IMR-90 (cell line): ENCODE measurements at regions not wholly inside any gene's neighbourhood (a gene's known extent, or its start where the extent isn't known, plus 50 kb on each side); places are given as distances from the start of the nearest gene placed in this dataset.

Experiments
- ATAC-seq: fragments of 200-7000 bp; cut with Tn5 transposase; 2 replicates; pipeline ENCODE4 v1.9.1; 2020; ENCODE audit warnings: low read depth, mild to moderate bottlenecking, moderate library complexity
- BruUV-seq: library from RNA; stranded (reverse); fragments of 400-500 nt; replicated peaks from 2 replicates; lab custom pipeline; 2021; lab: Mats Ljungman, UMichigan
- CTCF ChIA-PET: fragments of 300-600 bp; formaldehyde crosslinking; extraction: SDS; loops from one replicate; lab custom pipeline; 2021; ENCODE audit warnings: antibody characterized with exemption; lab: Yijun Ruan, JAX
- POLR2A ChIA-PET: fragments of 300-600 bp; sonication (Branson Sonifier 250); formaldehyde crosslinking; loops from one replicate; lab custom pipeline; 2022; ENCODE audit warnings: antibody characterized with exemption; ENCODE audit not compliant: unreplicated experiment; lab: Charles Lee
- DNase-seq: peaks from one replicate; pipeline ENCODE4 v3.0.0; 2013
- H2AFZ ChIP-seq: replicated peaks from 2 replicates; pipeline ENCODE3; 2013; ENCODE audit warnings: low read length, mild to moderate bottlenecking; ENCODE audit not compliant: poor library complexity
- H2AK5ac ChIP-seq: 2 replicates; pipeline ENCODE4 v1.6.1; 2013; ENCODE audit warnings: low read depth, low read length, inconsistent platforms
- H2AK9ac ChIP-seq: replicated peaks from 2 replicates; pipeline ENCODE3; 2013; ENCODE audit warnings: mild to moderate bottlenecking, low read depth, low read length, moderate library complexity; ENCODE audit not compliant: poor library complexity
- H2BK120ac ChIP-seq: 2 replicates; pipeline ENCODE4 v1.6.1; 2013; ENCODE audit warnings: low read depth, low read length, inconsistent platforms
- H2BK15ac ChIP-seq: 3 replicates; pipeline ENCODE4 v1.6.1; 2013; ENCODE audit warnings: low read depth, low read length, inconsistent platforms
- H2BK20ac ChIP-seq: 2 replicates; pipeline ENCODE4 v1.6.1; 2013; ENCODE audit warnings: low read depth, mild to moderate bottlenecking, inconsistent platforms, low read length, moderate library complexity
- H2BK5ac ChIP-seq: 2 replicates; pipeline ENCODE4 v1.6.1; 2013; ENCODE audit warnings: mild to moderate bottlenecking, low read depth, low read length, inconsistent platforms; ENCODE audit not compliant: poor library complexity, severe bottlenecking
- H3K14ac ChIP-seq: replicated peaks from 2 replicates; pipeline ENCODE4 v1.6.1; 2013; ENCODE audit warnings: low read depth, low read length, inconsistent platforms
- H3K18ac ChIP-seq: 2 replicates; pipeline ENCODE4 v1.6.1; 2013; ENCODE audit warnings: low read depth, low read length, control low read depth
- H3K23ac ChIP-seq: 2 replicates; pipeline ENCODE4 v1.6.1; 2013; ENCODE audit warnings: low read depth, low read length, inconsistent platforms
- H3K27ac ChIP-seq: 2 replicates; pipeline ENCODE4 v1.5.1; 2013; ENCODE audit warnings: mild to moderate bottlenecking, control low read depth, low read length; ENCODE audit not compliant: insufficient read depth
- H3K27me3 ChIP-seq: 2 replicates; pipeline ENCODE4 v1.6.1; 2013; ENCODE audit warnings: low read length; ENCODE audit not compliant: control insufficient read depth, insufficient read depth
- H3K36me3 ChIP-seq: 2 replicates; pipeline ENCODE4 v1.6.1; 2013; ENCODE audit warnings: low read length, mixed read lengths; ENCODE audit not compliant: control insufficient read depth, insufficient read depth
- H3K4ac ChIP-seq: 2 replicates; pipeline ENCODE4 v1.6.1; 2013; ENCODE audit warnings: low read depth, low read length, inconsistent platforms
- H3K4me1 ChIP-seq: 2 replicates; pipeline ENCODE4 v1.6.1; 2013; ENCODE audit warnings: low read length, mixed read lengths; ENCODE audit not compliant: control insufficient read depth, insufficient read depth
- H3K4me2 ChIP-seq: 2 replicates; pipeline ENCODE4 v1.6.1; 2013; ENCODE audit warnings: low read depth, mild to moderate bottlenecking, control low read depth, low read length, moderate library complexity
- H3K4me3 ChIP-seq: 2 replicates; pipeline ENCODE4 v1.5.1; 2013; ENCODE audit warnings: low read depth, mild to moderate bottlenecking, control low read depth, low read length, moderate library complexity; ENCODE audit not compliant: insufficient read depth
- H3K56ac ChIP-seq: 2 replicates; pipeline ENCODE4 v1.6.1; 2013; ENCODE audit warnings: low read length, inconsistent platforms; ENCODE audit not compliant: insufficient read depth; ENCODE audit errors: extremely low read depth
- H3K79me1 ChIP-seq, 2 experiments: 2 replicates each; pipeline ENCODE4 v1.6.1; 2013; ENCODE audit warnings: low read length in 2 of 2, inconsistent platforms in 1 of 2, low read depth in 1 of 2
- H3K9ac ChIP-seq: 2 replicates; pipeline ENCODE4 v1.6.1; 2013; ENCODE audit warnings: low read depth, low read length, control low read depth
- H3K9me1 ChIP-seq: 2 replicates; pipeline ENCODE4 v1.6.1; 2013; ENCODE audit warnings: low read length, inconsistent platforms; ENCODE audit not compliant: insufficient read depth
- H3K9me3 ChIP-seq: 2 replicates; pipeline ENCODE4 v1.6.1; 2013; ENCODE audit warnings: low read length; ENCODE audit not compliant: control insufficient read depth, insufficient read depth
- H4K20me1 ChIP-seq: 2 replicates; pipeline ENCODE4 v1.6.1; 2013; ENCODE audit warnings: low read length, inconsistent platforms; ENCODE audit not compliant: insufficient read depth
- H4K5ac ChIP-seq: 2 replicates; pipeline ENCODE4 v1.6.1; 2013; ENCODE audit warnings: mild to moderate bottlenecking, low read depth, low read length, control low read depth
- H4K8ac ChIP-seq, 2 experiments: 2 replicates each; pipeline ENCODE4 v1.6.1; 2013; ENCODE audit warnings: low read depth in 2 of 2, low read length in 2 of 2, control low read depth in 1 of 2, inconsistent platforms in 1 of 2
- H4K91ac ChIP-seq: 2 replicates; pipeline ENCODE4 v1.6.1; 2013; ENCODE audit warnings: low read depth, low read length, inconsistent platforms; ENCODE audit not compliant: insufficient read depth
- BHLHE40 ChIP-seq: fragments of 150-350 bp; IDR thresholded peaks from 2 replicates; pipeline ENCODE4 v1.6.1; 2016; ENCODE audit warnings: mild to moderate bottlenecking, low read depth, low read length
- CEBPB ChIP-seq: IDR thresholded peaks from 2 replicates; pipeline ENCODE4 v1.6.1; 2012; ENCODE audit warnings: low read depth, low read length, improper control_type of control experiment
- CHD1 ChIP-seq: IDR thresholded peaks from 2 replicates; pipeline ENCODE4 v1.6.1; 2012; ENCODE audit warnings: low read depth, low read length, improper control_type of control experiment
- CTCF ChIP-seq: conservative IDR thresholded peaks from 2 replicates; pipeline ENCODE4 v1.5.1; 2012; ENCODE audit warnings: mild to moderate bottlenecking, low read depth, low read length, improper control_type of control experiment
- FOS ChIP-seq: fragments of 150-350 bp; IDR thresholded peaks from 2 replicates; pipeline ENCODE4 v1.6.1; 2016; ENCODE audit warnings: low read depth, low read length
- MAFK ChIP-seq: IDR thresholded peaks from 2 replicates; pipeline ENCODE4 v1.6.1; 2012; ENCODE audit warnings: low read depth, low read length, improper control_type of control experiment
- MAZ ChIP-seq: IDR thresholded peaks from 2 replicates; pipeline ENCODE4 v1.6.1; 2012; ENCODE audit warnings: low read depth, mild to moderate bottlenecking, low read length, improper control_type of control experiment, moderate library complexity, borderline replicate concordance
- MXI1 ChIP-seq: IDR thresholded peaks from 2 replicates; pipeline ENCODE4 v1.6.1; 2012; ENCODE audit warnings: low read depth, mild to moderate bottlenecking, low read length, moderate library complexity, borderline replicate concordance
- NFE2L2 ChIP-seq: fragments of 150-350 bp; IDR thresholded peaks from 2 replicates; pipeline ENCODE4 v1.6.1; 2016; ENCODE audit warnings: low read depth, mild to moderate bottlenecking, low read length
- POLR2A ChIP-seq: IDR thresholded peaks from 2 replicates; pipeline ENCODE4 v1.6.1; 2012; ENCODE audit warnings: mild to moderate bottlenecking, low read depth, low read length
- RAD21 ChIP-seq: IDR thresholded peaks from 2 replicates; pipeline ENCODE4 v1.6.1; 2012; ENCODE audit warnings: low read length, improper control_type of control experiment
- RCOR1 ChIP-seq: IDR thresholded peaks from 2 replicates; pipeline ENCODE4 v1.6.1; 2012; ENCODE audit warnings: mild to moderate bottlenecking, low read length, improper control_type of control experiment; ENCODE audit not compliant: insufficient replicate concordance
- RFX5 ChIP-seq: IDR thresholded peaks from 2 replicates; pipeline ENCODE4 v1.8.0; 2012; ENCODE audit warnings: low read depth, mild to moderate bottlenecking, low read length, moderate library complexity
- SMC3 ChIP-seq: fragments of 150-350 bp; IDR thresholded peaks from 2 replicates; pipeline ENCODE4 v1.6.1; 2016; ENCODE audit warnings: low read depth, mild to moderate bottlenecking, antibody characterized with exemption, low read length, moderate library complexity
- USF2 ChIP-seq: fragments of 150-350 bp; IDR thresholded peaks from 2 replicates; pipeline ENCODE4 v1.6.1; 2017; ENCODE audit warnings: mild to moderate bottlenecking, antibody characterized with exemption, low read length, low read depth
- WGBS, 2 experiments: methylation state at CpG; one replicate each; pipeline versions ENCODE4 v1.1.5 to v1.1.7; 2013; ENCODE audit warnings: missing lambda C conversion rate in 2 of 2; ENCODE audit not compliant: insufficient read length in 1 of 2; ENCODE audit errors: extremely low coverage in 2 of 2; 5-methylcytosine and 5-hydroxymethylcytosine counted together
- dilution Hi-C: fragments of 300-500 bp; cut with HindIII; formaldehyde crosslinking; loops from one replicate; pipeline ENCODE4 v1.14.3; 2018; ENCODE audit warnings: low sequenced_read_pairs; ENCODE audit not compliant: unreplicated experiment
- in situ Hi-C: fragments of 300-500 bp; cut with MboI; formaldehyde crosslinking; loops from 3 replicates; pipeline ENCODE4 v1.14.3; 2019; ENCODE audit warnings: low sequenced_read_pairs, inconsistent platforms, mixed read lengths
- intact Hi-C: fragments of 100-400 bp; cut with micrococcal nuclease; formaldehyde crosslinking; loops from 2 replicates; pipeline ENCODE4 v1.10.0; 2022
- TF ChIP-seq, protein P1 (sequence below): fragments of 150-350 bp; IDR thresholded peaks from 2 replicates; pipeline ENCODE4 v1.6.1; 2016; ENCODE audit warnings: low read depth, mild to moderate bottlenecking, low read length, moderate library complexity, borderline replicate concordance

DNA sequence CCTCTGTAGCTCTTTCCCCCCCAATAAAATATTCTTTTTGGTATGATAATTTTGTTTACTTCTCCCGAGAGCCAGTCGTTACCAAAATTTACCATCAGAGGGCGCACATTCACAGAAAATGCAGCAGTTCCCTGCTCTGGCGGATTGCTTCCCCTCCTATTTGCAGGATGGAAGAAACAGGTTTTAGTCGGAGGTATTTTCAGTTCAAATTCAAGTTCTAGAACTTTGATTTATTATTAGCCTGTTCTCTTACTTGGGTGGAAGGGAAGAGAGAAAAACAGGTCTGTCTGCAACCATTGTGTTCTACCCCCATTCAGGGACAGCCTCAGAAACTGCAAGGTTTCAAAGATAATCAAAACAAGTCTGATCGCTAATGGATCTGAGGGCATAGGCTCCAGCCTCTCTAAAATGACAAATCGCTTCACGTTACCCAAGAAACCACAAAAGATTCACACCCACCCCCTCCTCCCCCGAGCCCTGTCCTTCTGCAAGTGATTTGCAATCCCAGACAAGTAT is 263.8 kb upstream of the RPS6KA3 start:
- in situ Hi-C loops (loop anchor here (10.0 to 25.0 kb wide), 2 partner anchors 957 to 1204 kb away; no protein-coding TSS in a partner anchor), dilution Hi-C loops (no loop called here), intact Hi-C loops (loop anchor here (1.0 to 10.0 kb wide), 6 partner anchors 844 to 1446 kb away; partner anchors contain the start of genes CNKSR2 and MBTPS2)
- Histone ChIP-seq H2BK15ac (no peak overlapping the region), H4K20me1 (no peaks in the 10 kb centered on the region), H3K14ac (no peak overlapping the region), H2BK5ac (no peak overlapping the region), H4K5ac (no peak overlapping the region), H3K27me3 (peaks cover 7% of the 10 kb centered on the region), H3K36me3 (no peaks in the 10 kb centered on the region), H3K9me3 (no peaks in the 10 kb centered on the region), H2AK9ac (no peak overlapping the region), H3K9ac (no peak overlapping the region), H3K4me1 (peaks cover 4% of the 10 kb centered on the region; the same call in 1 of the 2 replicates), H2AK5ac (no peak overlapping the region), H3K23ac (no peak overlapping the region), H3K4me3 (peak overlapping the region; percentile 19; the same call in 1 of the 2 replicates), H3K79me1 (no peaks in the 10 kb centered on the region), H4K8ac (no peak overlapping the region), H3K4ac (no peak overlapping the region), H4K91ac (no peak overlapping the region), H3K18ac (no peak overlapping the region), H3K56ac (no peak overlapping the region), H2BK20ac (no peak overlapping the region), H3K4me2 (peak overlapping the region; percentile 67), H3K9me1 (no peaks in the 10 kb centered on the region), H2AFZ (peak overlapping the region; percentile 19), H2BK120ac (no peak overlapping the region), H3K27ac (no peak overlapping the region)
- ATAC-seq (peak; percentile 79), DNase-seq (peak; percentile 64)
- no CpG with 5 or more reads among the region's 9 CpGs for WGBS, 2 experiments
- BruUV-seq, result no TSS peak
- ChIA-PET POLR2A (no interaction called here), CTCF (interaction anchor here (0.6 to 1.9 kb wide), 9 partner anchors 9 to 1195 kb away, joined by 3 to 11 read pairs (median 3); no protein-coding TSS in a partner anchor)
- TF ChIP-seq MXI1 (no peak), CTCF (peak; percentile 72), NFE2L2 (no peak), CEBPB (no peak), CHD1 (no peak), FOS (no peak), RAD21 (peak; percentile 72), RCOR1 (no peak), SMC3 (peak; percentile 59), BHLHE40 (no peak), POLR2A (no peak), MAFK (no peak), RFX5 (no peak), MAZ (no peak), USF2 (no peak)
- TF ChIP-seq, protein P1, sequence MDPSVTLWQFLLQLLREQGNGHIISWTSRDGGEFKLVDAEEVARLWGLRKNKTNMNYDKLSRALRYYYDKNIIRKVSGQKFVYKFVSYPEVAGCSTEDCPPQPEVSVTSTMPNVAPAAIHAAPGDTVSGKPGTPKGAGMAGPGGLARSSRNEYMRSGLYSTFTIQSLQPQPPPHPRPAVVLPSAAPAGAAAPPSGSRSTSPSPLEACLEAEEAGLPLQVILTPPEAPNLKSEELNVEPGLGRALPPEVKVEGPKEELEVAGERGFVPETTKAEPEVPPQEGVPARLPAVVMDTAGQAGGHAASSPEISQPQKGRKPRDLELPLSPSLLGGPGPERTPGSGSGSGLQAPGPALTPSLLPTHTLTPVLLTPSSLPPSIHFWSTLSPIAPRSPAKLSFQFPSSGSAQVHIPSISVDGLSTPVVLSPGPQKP, result no peak
